SU-DHL-6 (cell line): ENCODE measurements at regions not wholly inside any gene's neighbourhood (a gene's known extent, or its start where the extent isn't known, plus 50 kb on each side); places are given as distances from the start of the nearest gene placed in this dataset.

Experiments
- EZH2phosphoT487 ChIP-seq: fragments of 200-600 bp; sonication (generic), shearing (Covaris generic); conservative IDR thresholded peaks from 2 replicates; pipeline ENCODE4 v1.6.1; 2018; ENCODE audit warnings: mild to moderate bottlenecking, antibody characterized with exemption, low read length, moderate library complexity, mixed read lengths
- TF ChIP-seq, protein P1 (sequence below): fragments of 200-600 bp; sonication (generic); IDR thresholded peaks from one replicate; pipeline ENCODE4 v1.5.1; 2017; ENCODE audit warnings: antibody characterized with exemption, mild to moderate bottlenecking, low read length, moderate library complexity; ENCODE audit not compliant: insufficient read depth, poor library complexity, severe bottlenecking

DNA sequence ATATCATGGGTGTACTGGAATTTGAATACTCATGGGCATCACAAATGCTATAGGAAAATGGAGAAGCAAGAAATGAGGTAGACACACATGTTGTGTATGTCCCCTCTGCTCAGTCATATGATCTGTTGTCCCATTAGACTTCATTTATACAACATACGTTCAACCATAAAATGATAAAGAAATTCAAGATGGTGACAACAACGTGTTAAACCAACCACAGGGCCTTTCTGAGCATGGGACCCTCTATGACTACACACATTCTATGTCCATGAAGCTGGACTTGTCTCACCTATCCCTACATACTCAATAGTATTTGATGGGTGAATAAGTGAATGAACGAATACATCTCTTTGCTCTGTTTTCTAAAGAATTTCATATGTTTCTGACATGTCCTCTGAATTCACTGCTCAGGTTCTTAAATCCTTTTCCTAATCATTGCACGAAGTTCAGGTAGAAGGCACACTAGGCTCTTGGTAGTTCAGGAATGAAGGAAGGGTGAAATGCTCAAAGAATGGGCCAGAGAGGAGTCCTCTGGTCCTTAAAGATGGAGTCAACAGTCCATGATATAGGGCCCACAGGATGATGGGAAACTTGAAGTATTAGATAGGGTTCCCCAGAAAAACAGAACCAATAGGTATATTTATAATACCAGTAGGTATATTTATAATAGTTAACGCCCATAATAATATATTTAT lies 105.7 kb upstream of the PPM1H start:
- TF ChIP-seq, protein P1, sequence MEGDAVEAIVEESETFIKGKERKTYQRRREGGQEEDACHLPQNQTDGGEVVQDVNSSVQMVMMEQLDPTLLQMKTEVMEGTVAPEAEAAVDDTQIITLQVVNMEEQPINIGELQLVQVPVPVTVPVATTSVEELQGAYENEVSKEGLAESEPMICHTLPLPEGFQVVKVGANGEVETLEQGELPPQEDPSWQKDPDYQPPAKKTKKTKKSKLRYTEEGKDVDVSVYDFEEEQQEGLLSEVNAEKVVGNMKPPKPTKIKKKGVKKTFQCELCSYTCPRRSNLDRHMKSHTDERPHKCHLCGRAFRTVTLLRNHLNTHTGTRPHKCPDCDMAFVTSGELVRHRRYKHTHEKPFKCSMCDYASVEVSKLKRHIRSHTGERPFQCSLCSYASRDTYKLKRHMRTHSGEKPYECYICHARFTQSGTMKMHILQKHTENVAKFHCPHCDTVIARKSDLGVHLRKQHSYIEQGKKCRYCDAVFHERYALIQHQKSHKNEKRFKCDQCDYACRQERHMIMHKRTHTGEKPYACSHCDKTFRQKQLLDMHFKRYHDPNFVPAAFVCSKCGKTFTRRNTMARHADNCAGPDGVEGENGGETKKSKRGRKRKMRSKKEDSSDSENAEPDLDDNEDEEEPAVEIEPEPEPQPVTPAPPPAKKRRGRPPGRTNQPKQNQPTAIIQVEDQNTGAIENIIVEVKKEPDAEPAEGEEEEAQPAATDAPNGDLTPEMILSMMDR = no peak
- TF ChIP-seq EZH2phosphoT487 = no peak
